ENCODE measurements at regions not wholly inside any gene's neighbourhood (a gene's known extent, or its start where the extent isn't known, plus 50 kb on each side); places are given as distances from the start of the nearest gene placed in this dataset.

GRCh38 chr1:110763149-110763548, 88.4 kb upstream of the KCNA3 start:
- DNase-seq = no peak

DNA sequence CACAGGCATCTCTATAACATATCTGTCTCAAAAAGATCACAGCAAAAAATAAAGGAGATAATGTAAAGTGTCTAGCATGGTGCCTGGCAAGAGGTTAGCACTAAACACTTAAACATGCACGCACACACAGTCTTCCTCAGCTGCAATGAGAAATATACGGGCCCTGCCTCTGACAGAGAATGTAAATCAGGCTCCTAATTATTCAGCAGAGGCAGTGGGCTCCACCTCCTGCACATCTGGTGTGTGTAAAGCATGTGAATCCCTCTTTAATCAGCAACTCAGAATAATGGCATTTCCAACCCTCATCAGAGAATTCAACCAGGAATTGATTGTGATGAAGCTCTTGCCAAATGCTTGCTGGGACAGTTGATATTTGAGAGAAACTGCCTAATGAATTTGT, 85.6 kb upstream of the KCNA3 start:
- DNase-seq = no peak

- DNase-seq = no peak
Observed at GRCh38 chr1:110756506-110756905, 81.8 kb upstream of the KCNA3 start.

DNA sequence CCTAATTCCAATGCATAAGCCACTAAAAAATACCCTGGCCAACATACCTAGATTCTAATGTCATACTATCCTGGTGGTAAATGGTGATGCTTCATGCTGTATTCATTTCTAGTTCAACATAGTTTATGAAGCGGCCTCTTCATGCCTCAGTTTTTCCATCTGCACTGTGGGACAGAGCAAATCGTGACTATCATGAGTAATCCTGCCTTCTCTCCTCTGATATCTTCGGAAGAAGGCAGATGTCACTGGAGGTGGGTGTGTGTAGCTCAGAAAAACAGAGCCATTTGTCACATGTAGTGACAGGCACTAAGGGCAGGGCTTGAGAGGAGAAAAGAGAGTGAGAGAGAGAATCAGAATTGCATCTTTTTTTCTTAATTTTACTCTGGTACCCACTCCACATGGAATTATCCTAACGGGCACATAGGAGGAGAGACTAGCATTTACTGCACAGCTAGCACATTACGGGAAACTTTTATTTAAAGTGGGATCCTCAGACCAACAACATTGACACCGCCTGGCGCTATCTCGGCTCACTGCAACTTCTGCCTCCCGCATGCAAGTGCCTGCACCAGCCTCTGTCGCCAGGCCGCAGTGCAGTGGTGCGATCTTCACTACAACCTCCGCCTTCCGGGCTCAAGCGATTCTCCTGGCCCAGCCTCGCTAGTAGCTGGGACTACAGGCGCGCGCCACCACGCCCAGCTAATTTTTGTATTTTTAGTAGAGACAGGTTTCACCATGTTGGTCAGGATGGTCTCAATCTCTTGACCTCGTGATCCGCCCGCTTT, 78.4 kb upstream of the KCNA3 start:
- DNase-seq = no peak

GRCh38 chr1:110750562-110750961, 75.8 kb upstream of the KCNA3 start:
- DNase-seq = no peak

- no peak for DNase-seq
Observed at GRCh38 chr1:110749960-110750359, 75.2 kb upstream of the KCNA3 start.

GRCh38 chr1:110746644-110747259, 72.0 kb upstream of the KCNA3 start:
- peak; percentile 49 for DNase-seq

DNA sequence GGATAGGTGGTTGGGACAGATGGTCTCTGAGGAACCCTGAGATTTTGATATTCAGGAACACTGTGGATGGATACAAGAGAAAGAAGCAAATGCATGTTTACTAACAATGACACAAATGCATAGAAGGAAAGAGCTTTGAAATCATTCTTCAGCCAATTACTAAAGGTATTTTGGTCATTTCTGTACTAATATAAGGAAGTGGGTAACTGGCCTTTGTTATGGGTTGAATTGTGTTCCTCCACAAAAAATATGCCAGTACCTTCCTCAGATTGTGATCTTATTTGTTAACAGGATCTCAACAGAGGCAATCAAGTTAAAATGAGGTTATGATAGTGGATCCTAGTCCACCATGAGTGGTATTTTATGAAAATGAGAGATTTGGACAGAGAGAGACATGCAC, 68.7 kb upstream of the KCNA3 start:
- no peak for DNase-seq

DNA sequence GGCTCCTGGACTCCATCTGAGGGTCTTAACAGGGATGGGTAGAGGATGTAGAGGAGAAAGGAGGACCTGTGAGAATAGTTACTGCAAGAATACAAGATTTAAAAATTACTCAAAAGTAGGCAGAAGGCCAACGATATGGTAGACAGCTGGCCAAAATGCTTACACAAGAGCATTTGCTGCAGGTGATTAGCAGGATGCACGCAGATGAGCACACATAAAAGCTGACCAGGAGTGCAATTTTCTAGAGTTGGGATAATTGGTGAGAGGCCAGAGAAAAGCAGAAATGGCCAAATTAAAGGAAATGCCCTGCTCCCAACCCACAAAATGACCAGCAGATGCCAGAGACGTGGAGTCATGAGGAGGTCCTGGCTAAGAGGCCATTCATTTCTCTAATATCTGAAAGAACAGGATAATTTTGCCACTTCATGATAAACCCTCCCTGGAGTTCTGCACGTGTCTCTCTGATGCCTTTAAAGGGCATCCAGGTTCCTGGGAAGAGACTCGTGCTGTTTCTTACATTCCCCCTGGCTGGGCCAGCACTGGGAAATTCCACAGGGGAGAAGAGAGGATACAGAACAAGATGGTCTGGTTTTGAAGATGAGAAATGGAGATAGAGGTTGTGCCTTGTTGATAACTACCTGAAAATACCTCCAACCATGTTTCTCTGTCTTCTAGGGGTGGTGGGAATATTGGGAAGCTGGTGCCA, 62.3 kb upstream of the KCNA3 start:
- no peak for DNase-seq

DNA sequence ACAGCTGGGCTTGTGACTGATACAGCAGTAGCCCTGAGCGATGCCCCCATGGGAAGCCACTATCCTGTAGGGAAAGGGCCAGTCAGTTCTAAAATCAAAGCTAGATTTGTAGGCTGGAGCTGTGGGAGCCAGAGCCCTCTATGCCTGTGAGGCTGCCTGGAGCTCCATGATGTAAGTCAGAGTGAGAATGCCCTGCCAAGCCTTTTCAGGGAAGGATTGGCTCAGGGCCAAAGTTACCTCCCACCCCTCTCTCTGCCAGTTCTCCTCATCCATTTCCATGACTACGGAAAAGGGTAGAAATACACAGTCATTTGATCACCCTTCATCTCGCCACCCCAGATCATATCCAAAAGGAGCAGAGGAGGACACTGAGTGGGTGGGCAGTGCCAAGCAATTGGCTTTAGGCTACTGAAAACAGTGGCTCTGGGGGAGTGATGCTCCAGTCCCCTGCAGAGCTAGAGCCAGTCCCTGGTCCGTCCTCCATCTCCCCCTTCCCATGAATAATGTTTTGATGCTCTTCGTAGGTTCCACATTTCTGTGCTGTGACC, 59.5 kb upstream of the KCNA3 start:
- no peak for DNase-seq

DNA sequence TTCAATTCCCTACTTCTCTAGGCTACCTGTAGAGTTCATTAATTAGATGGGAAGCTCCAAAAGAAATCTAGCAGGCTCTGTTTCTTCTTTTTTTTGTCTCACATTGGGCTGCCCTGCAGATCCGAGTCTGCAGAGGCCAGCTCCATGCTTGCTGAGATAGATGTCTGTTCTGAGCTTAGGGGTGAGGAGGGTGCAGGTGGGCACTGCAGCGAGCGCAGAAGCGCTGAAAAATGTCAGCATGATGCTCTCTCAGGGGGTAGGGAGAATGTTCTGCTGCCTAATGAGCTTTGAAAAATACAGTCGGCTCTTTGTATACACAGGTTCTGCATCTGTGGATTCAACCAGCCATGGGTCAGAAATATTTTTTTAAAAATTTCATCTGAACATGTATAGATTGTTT, 56.8 kb upstream of the KCNA3 start:
- no peak for DNase-seq

DNA sequence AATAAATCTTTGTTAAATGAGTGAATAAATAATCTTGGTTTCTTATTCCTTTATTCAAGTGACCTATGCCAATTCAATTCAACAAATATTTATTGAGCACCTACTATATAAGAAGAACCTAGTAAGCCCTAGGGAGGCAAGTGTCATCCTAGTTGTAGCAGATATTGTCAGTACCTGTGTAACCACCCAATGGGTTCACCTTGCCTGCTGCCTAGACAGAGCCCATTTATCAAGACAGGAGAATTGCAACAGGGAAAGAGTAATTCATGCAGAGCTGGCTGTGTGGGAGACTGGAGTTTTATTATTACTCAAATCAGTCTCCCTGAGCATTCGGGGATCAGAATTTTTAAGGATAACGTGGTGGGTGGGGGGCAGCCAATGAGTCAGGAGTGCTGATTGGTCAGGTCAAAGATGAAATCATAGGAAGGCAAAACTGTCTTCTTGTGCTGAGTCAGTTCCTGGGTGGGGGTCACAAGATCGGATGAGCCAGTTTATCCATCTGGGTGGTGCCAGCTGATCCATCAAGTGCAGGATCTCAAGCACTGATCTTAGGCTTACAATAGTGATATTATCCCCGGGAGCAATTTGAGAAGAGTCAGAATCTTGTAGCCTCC, 53.8 kb upstream of the KCNA3 start:
- no peak for DNase-seq

DNA sequence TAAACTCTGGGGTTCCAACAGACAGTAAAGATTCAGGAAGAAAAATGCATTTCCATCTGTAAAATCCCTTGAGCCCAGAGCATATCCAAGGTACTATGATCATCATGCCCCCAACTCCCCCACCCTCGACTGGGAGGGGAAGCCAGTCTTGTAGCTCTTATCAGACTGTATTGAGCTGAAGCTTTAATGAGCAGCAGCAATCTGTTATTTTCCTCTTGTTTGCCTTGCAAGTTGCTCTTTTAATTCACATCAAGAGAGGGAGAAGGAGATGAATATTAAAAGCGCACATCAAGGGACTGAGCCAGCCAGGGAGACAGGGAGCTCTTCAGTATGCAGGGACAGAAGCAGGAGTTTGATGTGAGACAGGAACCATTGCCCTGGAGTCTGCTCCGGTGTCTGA, 52.5 kb upstream of the KCNA3 start:
- DNase-seq = no peak

- no peak for DNase-seq
Observed at GRCh38 chr1:110726755-110727154, 52.0 kb upstream of the KCNA3 start.

Data from fibroblast of upper back skin (primary cell).